H1 (cell line): ENCODE measurements at regions not wholly inside any gene's neighbourhood (a gene's known extent, or its start where the extent isn't known, plus 50 kb on each side); places are given as distances from the start of the nearest gene placed in this dataset.

Source experiments
- BCL11A ChIP-seq, 2 experiments: IDR thresholded peaks; one replicate each; pipeline ENCODE4 v1.6.1; 2011; ENCODE audit warnings: low read depth in 2 of 2, low read length in 2 of 2, mild to moderate bottlenecking in 2 of 2
- CHD1 ChIP-seq: IDR thresholded peaks from 2 replicates; pipeline ENCODE4 v1.6.1; 2012; ENCODE audit warnings: low read depth, low read length, improper control_type of control experiment
- EGR1 ChIP-seq: IDR thresholded peaks from 2 replicates; pipeline ENCODE4 v1.6.1; 2011; ENCODE audit warnings: low read depth, low read length, borderline replicate concordance
- EP300 ChIP-seq, 2 experiments: IDR thresholded peaks; 1 replicate in 1 of 2; 2 replicates in 1 of 2; pipeline ENCODE4 v1.6.1; 2011 to 2012; ENCODE audit warnings: low read depth in 2 of 2, low read length in 2 of 2, mild to moderate bottlenecking in 2 of 2, borderline replicate concordance in 1 of 2, inconsistent platforms in 1 of 2, moderate library complexity in 1 of 2
- HDAC6 ChIP-seq: IDR thresholded peaks from one replicate; pipeline ENCODE4 v1.7.1; 2012; ENCODE audit warnings: low read depth, mild to moderate bottlenecking, inconsistent platforms, low read length, moderate library complexity
- POLR2A ChIP-seq, 2 experiments: IDR thresholded peaks; 1 replicate in 1 of 2; 2 replicates in 1 of 2; pipeline ENCODE4 v1.6.1; 2011; ENCODE audit warnings: low read depth in 2 of 2, low read length in 2 of 2, mild to moderate bottlenecking in 2 of 2; ENCODE audit errors: control extremely low read depth in 1 of 2
- POLR2AphosphoS5 ChIP-seq: IDR thresholded peaks from 2 replicates; pipeline ENCODE4 v1.6.1; 2011; ENCODE audit warnings: low read depth, low read length
- RBBP5 ChIP-seq: IDR thresholded peaks from 2 replicates; pipeline ENCODE4 v1.7.1; 2012; ENCODE audit warnings: low read depth, mild to moderate bottlenecking, inconsistent platforms, low read length, moderate library complexity, borderline replicate concordance
- SP2 ChIP-seq: IDR thresholded peaks from 2 replicates; pipeline ENCODE4 v1.6.1; 2012; ENCODE audit warnings: mild to moderate bottlenecking, low read length, inconsistent platforms
- SUZ12 ChIP-seq: fragments of 200-600 bp; sonication (generic); IDR thresholded peaks from 2 replicates; pipeline ENCODE4 v1.6.1; 2012; ENCODE audit warnings: mild to moderate bottlenecking, inconsistent platforms, low read length, moderate library complexity, mixed read lengths
- YY1 ChIP-seq: IDR thresholded peaks from 2 replicates; pipeline ENCODE4 v1.6.1; 2011; ENCODE audit warnings: low read depth, mild to moderate bottlenecking, low read length
- TF ChIP-seq, protein P1 (sequence below), 3 experiments: IDR thresholded peaks; 1 replicate in 2 of 3; 2 replicates in 1 of 3; pipeline versions ENCODE4 v1.5.1 to v1.6.1; 2011; ENCODE audit warnings: low read length in 3 of 3, mild to moderate bottlenecking in 3 of 3, inconsistent platforms in 2 of 3, low read depth in 1 of 3, moderate library complexity in 1 of 3; ENCODE audit not compliant: insufficient read depth in 1 of 3; ENCODE audit errors: control extremely low read depth in 1 of 3
- TF ChIP-seq, protein P2 (sequence below): IDR thresholded peaks from 2 replicates; pipeline ENCODE4 v1.6.1; 2011; ENCODE audit warnings: low read depth, mild to moderate bottlenecking, low read length; ENCODE audit not compliant: insufficient read depth

DNA sequence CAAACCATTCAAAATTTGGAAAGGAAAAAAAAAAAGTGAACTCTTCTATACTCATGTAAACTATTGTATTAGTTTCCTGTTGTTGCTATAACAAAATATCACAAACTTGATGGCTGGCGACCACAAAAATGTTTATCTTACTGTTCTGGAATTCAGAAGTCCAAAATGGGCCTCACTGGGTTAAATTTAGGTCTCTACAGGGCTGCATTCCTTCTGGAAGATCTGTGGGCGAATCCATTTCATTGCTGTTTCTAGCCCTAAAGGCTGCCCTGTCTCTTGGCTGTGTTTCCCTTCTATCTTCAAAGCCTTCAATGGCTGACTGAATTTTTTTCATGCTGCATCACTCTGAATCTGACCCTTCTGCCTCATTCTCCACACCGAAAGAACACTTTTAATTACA, 105.1 kb upstream of the NAV3 start:
- TF ChIP-seq POLR2A (IDR thresholded peaks at IDR 0.05; ENCODE audit: control extremely low read depth in 1 of 2, low read depth in 2 of 2, low read length in 2 of 2): no peak
- TF ChIP-seq, protein P1, sequence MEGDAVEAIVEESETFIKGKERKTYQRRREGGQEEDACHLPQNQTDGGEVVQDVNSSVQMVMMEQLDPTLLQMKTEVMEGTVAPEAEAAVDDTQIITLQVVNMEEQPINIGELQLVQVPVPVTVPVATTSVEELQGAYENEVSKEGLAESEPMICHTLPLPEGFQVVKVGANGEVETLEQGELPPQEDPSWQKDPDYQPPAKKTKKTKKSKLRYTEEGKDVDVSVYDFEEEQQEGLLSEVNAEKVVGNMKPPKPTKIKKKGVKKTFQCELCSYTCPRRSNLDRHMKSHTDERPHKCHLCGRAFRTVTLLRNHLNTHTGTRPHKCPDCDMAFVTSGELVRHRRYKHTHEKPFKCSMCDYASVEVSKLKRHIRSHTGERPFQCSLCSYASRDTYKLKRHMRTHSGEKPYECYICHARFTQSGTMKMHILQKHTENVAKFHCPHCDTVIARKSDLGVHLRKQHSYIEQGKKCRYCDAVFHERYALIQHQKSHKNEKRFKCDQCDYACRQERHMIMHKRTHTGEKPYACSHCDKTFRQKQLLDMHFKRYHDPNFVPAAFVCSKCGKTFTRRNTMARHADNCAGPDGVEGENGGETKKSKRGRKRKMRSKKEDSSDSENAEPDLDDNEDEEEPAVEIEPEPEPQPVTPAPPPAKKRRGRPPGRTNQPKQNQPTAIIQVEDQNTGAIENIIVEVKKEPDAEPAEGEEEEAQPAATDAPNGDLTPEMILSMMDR (IDR thresholded peaks at IDR 0.05; ENCODE audit: control extremely low read depth in 1 of 3, insufficient read depth in 1 of 3, low read depth in 1 of 3, low read length in 3 of 3): no peak
- no peak for TF ChIP-seq HDAC6
- no peak for TF ChIP-seq RBBP5
- TF ChIP-seq SUZ12: no peak
- no peak for TF ChIP-seq BCL11A (IDR thresholded peaks at IDR 0.05; ENCODE audit: low read depth in 2 of 2, low read length in 2 of 2)
- TF ChIP-seq SP2: no peak
- TF ChIP-seq EGR1: no peak
- TF ChIP-seq EP300 (IDR thresholded peaks at IDR 0.05; ENCODE audit: borderline replicate concordance in 1 of 2, low read depth in 2 of 2, low read length in 2 of 2): no peak
- no peak for TF ChIP-seq YY1
- TF ChIP-seq, protein P2, sequence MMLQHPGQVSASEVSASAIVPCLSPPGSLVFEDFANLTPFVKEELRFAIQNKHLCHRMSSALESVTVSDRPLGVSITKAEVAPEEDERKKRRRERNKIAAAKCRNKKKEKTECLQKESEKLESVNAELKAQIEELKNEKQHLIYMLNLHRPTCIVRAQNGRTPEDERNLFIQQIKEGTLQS: no peak
- no peak for TF ChIP-seq POLR2AphosphoS5
- no peak for TF ChIP-seq CHD1
